Upper lobe of right lung (tissue), 1 donor: ENCODE measurements at regions not wholly inside any gene's neighbourhood (a gene's known extent, or its start where the extent isn't known, plus 50 kb on each side); places are given as distances from the start of the nearest gene placed in this dataset.
A peak's percentile ranks its signal among the peaks of the same experiment; 100 is the strongest.

Source experiments
- ATAC-seq: fragments of 200-7000 bp; cut with Tn5 transposase; one replicate; pipeline ENCODE4 v1.9.1; 2020; ENCODE audit warnings: mild to moderate bottlenecking, moderate library complexity
- DNase-seq: peaks from one replicate; pipeline ENCODE4 v3.0.0-alpha.2; 2020
- H3K27ac ChIP-seq: fragments of 200-600 bp; one replicate; pipeline ENCODE4 v1.8.0; 2022
- H3K27me3 ChIP-seq: fragments of 200-600 bp; one replicate; pipeline ENCODE4 v1.8.0; 2022; ENCODE audit warnings: mild to moderate bottlenecking
- H3K36me3 ChIP-seq: fragments of 200-600 bp; one replicate; pipeline ENCODE4 v1.8.0; 2022
- H3K4me1 ChIP-seq: fragments of 200-600 bp; one replicate; pipeline ENCODE4 v1.8.0; 2022
- H3K4me3 ChIP-seq: fragments of 200-600 bp; one replicate; pipeline ENCODE4 v1.8.0; 2022; ENCODE audit warnings: mild to moderate bottlenecking
- H3K9me3 ChIP-seq: fragments of 200-600 bp; one replicate; pipeline ENCODE4 v1.8.0; 2022
- CTCF ChIP-seq: fragments of 200-600 bp; IDR thresholded peaks from one replicate; pipeline ENCODE4 v1.8.0; 2022; ENCODE audit warnings: antibody characterized with exemption
- intact Hi-C: fragments of 100-400 bp; cut with DNase I; formaldehyde crosslinking; loops from one replicate; pipeline ENCODE4 v1.11.0; 2022
- donor health status: DM: no; HTN: yes; CAD: no; lungs with severe emphysema.

- TF ChIP-seq CTCF: no peak
- Histone ChIP-seq H3K36me3 (no peaks in the 10 kb centered on the region), H3K27ac (no peak overlapping the region), H3K4me3 (no peak overlapping the region), H3K4me1 (no peaks in the 10 kb centered on the region), H3K9me3 (no peaks in the 10 kb centered on the region), H3K27me3 (no peaks in the 10 kb centered on the region)
- ATAC-seq (peak; percentile 34), DNase-seq (no peak)
- intact Hi-C loops: no loop called here
These were observed 58.2 kb upstream of the DKK2 start for GRCh38 chr4:107094332-107094731.
